HG02759 (cell line): ENCODE measurements at regions not wholly inside any gene's neighbourhood (a gene's known extent, or its start where the extent isn't known, plus 50 kb on each side); places are given as distances from the start of the nearest gene placed in this dataset.
"Not testable (repeated sequence)": the region's sequence is repeated elsewhere in the genome, so short reads cannot be mapped to it uniquely, and the experiment has no call there.

Experiments used
- ATAC-seq: cut with Tn5 transposase; IDR thresholded peaks from one replicate; pipeline ENCODE4 v1.9.1; 2021; ENCODE audit warnings: mild to moderate bottlenecking, moderate library complexity; ENCODE audit not compliant: unreplicated experiment

- no peak for ATAC-seq
Measured at GRCh38 chr15:53038655-53038941, 248.5 kb upstream of the ONECUT1 start.

GRCh38 chr15:53037904-53038654 lies 247.9 kb upstream of the ONECUT1 start:
- ATAC-seq: no peak

GRCh38 chr15:53036641-53037040 lies 246.5 kb upstream of the ONECUT1 start:
- ATAC-seq: no peak

- ATAC-seq: no peak
Measured at GRCh38 chr15:53034767-53035245, 244.7 kb upstream of the ONECUT1 start.

GRCh38 chr15:53033709-53034108 lies 243.6 kb upstream of the ONECUT1 start:
- ATAC-seq: no peak

- ATAC-seq: no peak
Measured at GRCh38 chr15:53031469-53031868, 241.3 kb upstream of the ONECUT1 start.

- ATAC-seq: no peak
Measured at GRCh38 chr15:53022788-53023187, 232.7 kb upstream of the ONECUT1 start.

GRCh38 chr15:53013329-53013728 lies 223.2 kb upstream of the ONECUT1 start:
- ATAC-seq: no peak

GRCh38 chr15:53011779-53012178 lies 221.6 kb upstream of the ONECUT1 start:
- ATAC-seq: not testable (repeated sequence)

- no peak for ATAC-seq
Measured at GRCh38 chr15:53009093-53009492, 219.0 kb upstream of the ONECUT1 start.

GRCh38 chr15:53000409-53000808 lies 210.3 kb upstream of the ONECUT1 start:
- no peak for ATAC-seq

GRCh38 chr15:52997123-52997522 lies 207.0 kb upstream of the ONECUT1 start:
- no peak for ATAC-seq

- no peak for ATAC-seq
Measured at GRCh38 chr15:52994290-52994689, 204.2 kb upstream of the ONECUT1 start.

GRCh38 chr15:52984507-52984906 lies 194.4 kb upstream of the ONECUT1 start:
- no peak for ATAC-seq

GRCh38 chr15:52980446-52980845 lies 190.3 kb upstream of the ONECUT1 start:
- ATAC-seq: no peak

- no peak for ATAC-seq
Measured at GRCh38 chr15:52976516-52977075, 186.5 kb upstream of the ONECUT1 start.

- no peak for ATAC-seq
Measured at GRCh38 chr15:52975941-52976449, 185.9 kb upstream of the ONECUT1 start.

- no peak for ATAC-seq
Measured at GRCh38 chr15:52963865-52964264, 173.7 kb upstream of the ONECUT1 start.

GRCh38 chr15:52960283-52960682 lies 170.1 kb upstream of the ONECUT1 start:
- ATAC-seq: no peak

GRCh38 chr15:52943746-52944145 lies 153.6 kb upstream of the ONECUT1 start:
- ATAC-seq: no peak

- ATAC-seq: no peak
Measured at GRCh38 chr15:52936489-52936888, 146.4 kb upstream of the ONECUT1 start.

GRCh38 chr15:52925130-52925529 lies 135.0 kb upstream of the ONECUT1 start:
- ATAC-seq: no peak

GRCh38 chr15:52924630-52925029 lies 134.5 kb upstream of the ONECUT1 start:
- no peak for ATAC-seq
